ENCODE measurements at regions not wholly inside any gene's neighbourhood (a gene's known extent, or its start where the extent isn't known, plus 50 kb on each side); places are given as distances from the start of the nearest gene placed in this dataset.

- BruUV-seq (replicated peaks) = no TSS peak
- ChIA-PET CTCF (no interaction called here), POLR2A (no interaction called here)
- no peak for TF ChIP-seq CTCF (IDR thresholded peaks at IDR 0.05; ENCODE audit: insufficient read depth in 1 of 2, low read depth in 1 of 2, low read length in 1 of 2, severe bottlenecking in 1 of 2, unreplicated experiment in 1 of 2)
- intact Hi-C loops (cut with micrococcal nuclease; ENCODE audit: unreplicated experiment) = loop anchor here (5.0 kb wide), 2 partner anchors 236 to 441 kb away; no protein-coding TSS in a partner anchor
- H3K27me3 Mint-ChIP-seq (ENCODE audit: insufficient read depth, unreplicated experiment) = no peaks in the 10 kb centered on the region
- no peak overlapping the region for H3K4me3 ChIP-seq (ENCODE audit: low read depth, low read length)
- H3K9me3 ChIP-seq = no peaks in the 10 kb centered on the region
- H3K36me3 Mint-ChIP-seq (ENCODE audit: insufficient read depth, unreplicated experiment) = no peaks in the 10 kb centered on the region
- H3K36me3 ChIP-seq (ENCODE audit: control insufficient read depth, insufficient read depth, low read length) = no peaks in the 10 kb centered on the region
- peaks cover 43% of the 10 kb centered on the region for H3K4me1 ChIP-seq
- H3K27ac Mint-ChIP-seq (ENCODE audit: unreplicated experiment) = no peak overlapping the region
- no peak overlapping the region for H3K4me3 Mint-ChIP-seq (ENCODE audit: unreplicated experiment)
- no peaks in the 10 kb centered on the region for H3K27me3 ChIP-seq (replicated peaks; ENCODE audit: control insufficient read depth, insufficient read depth, low read length)
- H3K9me3 Mint-ChIP-seq (ENCODE audit: unreplicated experiment) = no peaks in the 10 kb centered on the region
- H3K4me1 Mint-ChIP-seq (ENCODE audit: low read depth, unreplicated experiment) = peaks cover 50% of the 10 kb centered on the region
- DNase-seq = no peak
Observed at GRCh38 chr13:106681536-106681935, 113.6 kb upstream of the ARGLU1 start.

GRCh38 chr13:106680796-106681472 is 113.0 kb upstream of the ARGLU1 start:
- intact Hi-C loops (cut with micrococcal nuclease; ENCODE audit: unreplicated experiment) = loop anchor here (5.0 kb wide), 2 partner anchors 236 to 441 kb away; no protein-coding TSS in a partner anchor
- Histone ChIP-seq H3K4me1 (peaks cover 43% of the 10 kb centered on the region), H3K27me3 (replicated peaks; ENCODE audit: control insufficient read depth, insufficient read depth, low read length) (no peaks in the 10 kb centered on the region), H3K9me3 (no peaks in the 10 kb centered on the region), H3K36me3 (ENCODE audit: control insufficient read depth, insufficient read depth, low read length) (no peaks in the 10 kb centered on the region), H3K4me3 (ENCODE audit: low read depth, low read length) (no peak overlapping the region)
- Mint-ChIP-seq H3K27me3 (ENCODE audit: insufficient read depth, unreplicated experiment) (no peaks in the 10 kb centered on the region), H3K4me3 (ENCODE audit: unreplicated experiment) (no peak overlapping the region), H3K4me1 (ENCODE audit: low read depth, unreplicated experiment) (peaks cover 50% of the 10 kb centered on the region), H3K9me3 (ENCODE audit: unreplicated experiment) (no peaks in the 10 kb centered on the region), H3K27ac (ENCODE audit: unreplicated experiment) (no peak overlapping the region), H3K36me3 (ENCODE audit: insufficient read depth, unreplicated experiment) (no peaks in the 10 kb centered on the region)
- DNase-seq = no peak
- POLR2A ChIA-PET = no interaction called here
- no peak for TF ChIP-seq CTCF (IDR thresholded peaks at IDR 0.05; ENCODE audit: insufficient read depth in 1 of 2, low read depth in 1 of 2, low read length in 1 of 2, severe bottlenecking in 1 of 2, unreplicated experiment in 1 of 2)
- CTCF ChIA-PET = no interaction called here
- BruUV-seq (replicated peaks) = no TSS peak

- Mint-ChIP-seq H3K9me3 (ENCODE audit: unreplicated experiment) (peaks cover 9% of the 10 kb centered on the region), H3K4me3 (ENCODE audit: unreplicated experiment) (no peak overlapping the region), H3K4me1 (ENCODE audit: low read depth, unreplicated experiment) (peaks cover 50% of the 10 kb centered on the region), H3K27me3 (ENCODE audit: insufficient read depth, unreplicated experiment) (no peaks in the 10 kb centered on the region), H3K36me3 (ENCODE audit: insufficient read depth, unreplicated experiment) (no peaks in the 10 kb centered on the region), H3K27ac (ENCODE audit: unreplicated experiment) (peak overlapping the region; percentile 27)
- H3K9me3 ChIP-seq = no peaks in the 10 kb centered on the region
- TF ChIP-seq CTCF (IDR thresholded peaks at IDR 0.05; ENCODE audit: insufficient read depth in 1 of 2, low read depth in 1 of 2, low read length in 1 of 2, severe bottlenecking in 1 of 2, unreplicated experiment in 1 of 2) = no peak
- POLR2A ChIA-PET = no interaction called here
- peaks cover 43% of the 10 kb centered on the region for H3K4me1 ChIP-seq
- intact Hi-C loops (cut with micrococcal nuclease; ENCODE audit: unreplicated experiment) = loop anchor here (1.0 to 5.0 kb wide), 3 partner anchors 112 to 283 kb away; partner anchors contain the start of gene ARGLU1
- no TSS peak for BruUV-seq (replicated peaks)
- CTCF ChIA-PET = no interaction called here
- H3K36me3 ChIP-seq (ENCODE audit: control insufficient read depth, insufficient read depth, low read length) = no peaks in the 10 kb centered on the region
- no peaks in the 10 kb centered on the region for H3K27me3 ChIP-seq (replicated peaks; ENCODE audit: control insufficient read depth, insufficient read depth, low read length)
- H3K4me3 ChIP-seq (ENCODE audit: low read depth, low read length) = no peak overlapping the region
- peak in 1 of 2 experiments; percentile 34 for DNase-seq
Observed at GRCh38 chr13:106678646-106679418, 110.9 kb upstream of the ARGLU1 start.
